ENCODE measurements at regions not wholly inside any gene's neighbourhood (a gene's known extent, or its start where the extent isn't known, plus 50 kb on each side); places are given as distances from the start of the nearest gene placed in this dataset.

- no peak for DNase-seq
Observed at GRCh38 chr5:61623401-61624069, 291.5 kb downstream of the ZSWIM6 start.

- no peak for DNase-seq
Observed at GRCh38 chr5:61624553-61625136, 292.6 kb downstream of the ZSWIM6 start.

- no peak for DNase-seq
Observed at GRCh38 chr5:61625137-61625561, 293.1 kb downstream of the ZSWIM6 start.

- DNase-seq: no peak
Observed at GRCh38 chr5:61625681-61626621, 293.9 kb downstream of the ZSWIM6 start.

DNA sequence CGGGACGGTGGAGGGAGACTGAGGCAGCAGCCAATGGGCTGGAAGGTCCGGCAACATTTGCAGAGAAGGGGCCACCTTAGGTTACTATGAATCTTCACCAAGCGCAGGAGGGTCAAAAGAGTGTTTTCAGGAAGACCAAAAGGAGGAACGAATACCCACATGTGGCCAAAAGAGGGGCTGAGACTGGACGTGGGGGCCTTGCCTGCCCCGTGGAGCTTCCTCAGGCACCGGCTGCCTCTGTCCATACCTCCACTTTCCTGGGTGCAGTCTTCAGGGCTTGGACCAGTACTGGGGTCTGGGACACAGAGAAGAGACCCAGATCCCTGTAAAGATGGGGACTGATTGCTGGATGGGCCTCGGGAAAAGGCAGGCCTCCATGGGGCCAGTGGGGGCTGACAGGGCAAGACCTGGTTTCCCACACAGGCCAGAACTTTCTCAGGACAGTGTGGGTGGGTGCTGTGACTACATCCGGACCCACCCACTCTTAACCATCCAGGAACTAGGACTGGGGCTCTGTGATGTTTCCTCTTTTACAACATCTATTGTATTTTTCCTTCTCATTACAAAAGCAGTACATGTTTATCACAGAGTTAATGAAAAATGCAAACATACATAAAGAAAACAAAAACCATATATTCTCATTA lies 294.7 kb downstream of the ZSWIM6 start:
- DNase-seq: no peak

DNA sequence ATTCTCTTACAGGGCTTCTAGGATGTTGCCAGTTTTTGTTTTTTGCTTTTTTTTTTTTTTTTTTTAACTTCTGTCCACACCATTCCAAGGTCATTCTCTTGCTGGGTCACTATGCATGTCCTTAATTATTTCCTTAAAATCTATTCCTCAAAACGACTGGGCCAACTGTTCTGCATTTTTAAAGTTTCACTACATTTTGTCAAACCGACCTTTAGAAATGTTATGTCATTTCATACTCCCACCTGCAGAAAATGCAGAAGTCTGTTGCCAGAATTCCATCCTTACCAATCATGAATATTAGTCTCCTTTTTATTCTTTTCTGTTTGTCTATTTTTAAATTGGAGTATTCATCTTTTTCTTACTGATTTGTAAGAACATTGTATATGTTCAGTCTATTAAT lies 295.5 kb downstream of the ZSWIM6 start:
- DNase-seq: no peak

DNA sequence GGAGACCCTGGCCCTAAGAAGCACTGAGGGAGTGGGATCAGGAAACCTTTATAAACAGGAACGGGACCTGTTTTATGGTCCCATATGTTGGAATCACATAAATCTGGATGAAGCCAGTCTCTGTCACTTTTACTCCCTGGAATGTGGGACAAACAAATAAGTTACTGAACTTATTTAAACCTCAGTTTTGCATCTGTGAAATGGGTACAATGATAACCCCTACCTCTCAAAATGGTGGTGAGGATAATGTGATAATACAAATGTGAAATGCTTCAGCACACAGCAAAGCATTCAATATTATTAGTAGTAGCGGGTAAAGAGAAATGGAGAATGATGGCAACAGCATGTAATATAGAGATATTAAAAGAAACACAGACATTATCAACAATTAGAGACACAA lies 298.9 kb downstream of the ZSWIM6 start:
- no peak for DNase-seq

DNA sequence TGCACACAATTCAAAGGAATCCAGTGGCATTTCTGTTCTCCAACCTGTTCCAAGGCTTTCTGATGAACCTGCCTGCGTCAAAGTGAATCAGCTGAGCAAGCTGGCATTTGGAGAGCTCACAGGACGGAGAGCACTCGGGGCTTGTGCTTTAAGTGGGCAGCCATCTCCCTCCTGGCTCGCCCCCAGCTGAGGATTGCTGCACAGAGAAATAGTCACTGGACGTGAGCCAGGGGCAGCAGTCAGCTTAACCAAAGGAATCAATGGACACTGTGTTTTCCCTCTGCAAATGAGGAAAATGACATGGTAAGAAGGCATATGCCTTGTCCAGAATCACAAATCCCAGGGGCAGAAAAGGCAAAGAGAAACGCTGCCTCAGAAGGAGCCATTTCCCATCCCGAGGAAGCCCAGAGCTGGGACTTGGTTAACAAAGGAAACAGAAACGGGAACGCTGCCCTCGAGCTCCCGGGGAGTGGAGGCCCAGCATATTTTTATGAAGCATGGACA lies 299.4 kb downstream of the ZSWIM6 start:
- DNase-seq: peak; percentile 50

DNA sequence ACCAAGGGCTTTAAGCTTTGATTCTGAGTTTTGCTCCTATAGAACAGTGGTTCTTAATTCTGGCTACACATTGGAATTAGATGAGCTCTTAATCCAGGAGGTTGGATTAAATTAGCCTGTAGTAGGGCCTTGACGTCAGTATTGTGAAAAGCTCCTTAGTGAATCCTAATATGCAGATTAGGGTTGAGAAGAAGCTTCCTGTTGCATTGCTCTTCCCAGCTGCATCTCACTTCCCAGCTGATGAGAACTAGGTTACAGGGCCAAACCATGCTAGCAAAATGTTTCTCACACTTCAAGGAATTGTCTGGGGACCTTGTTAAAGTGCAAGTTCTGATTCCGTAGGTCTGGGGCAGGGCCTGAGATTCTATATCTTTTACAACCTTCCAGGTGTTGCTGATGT lies 300.0 kb downstream of the ZSWIM6 start:
- no peak for DNase-seq

GRCh38 chr5:61635271-61635670 lies 303.2 kb downstream of the ZSWIM6 start:
- no peak for DNase-seq

DNA sequence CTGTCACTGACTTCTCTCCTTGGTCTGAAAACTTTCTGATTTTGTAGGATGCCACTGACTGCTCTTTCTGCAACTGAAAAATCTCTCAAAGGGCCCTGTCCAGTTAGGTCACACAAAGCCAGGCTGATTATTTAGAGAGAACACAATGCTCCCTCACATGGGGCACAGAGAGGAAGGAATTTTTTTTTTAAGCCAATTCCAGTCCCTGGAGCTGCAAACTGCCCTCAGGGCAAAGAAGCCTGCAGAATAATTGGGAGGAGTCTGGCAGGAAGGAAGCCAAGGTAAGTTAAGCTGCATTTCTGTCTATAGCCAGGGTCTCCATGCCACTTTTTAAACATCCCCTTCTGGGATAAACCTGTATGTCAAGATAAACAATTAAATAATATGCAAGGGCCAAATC lies 305.5 kb downstream of the ZSWIM6 start:
- no peak for DNase-seq

DNA sequence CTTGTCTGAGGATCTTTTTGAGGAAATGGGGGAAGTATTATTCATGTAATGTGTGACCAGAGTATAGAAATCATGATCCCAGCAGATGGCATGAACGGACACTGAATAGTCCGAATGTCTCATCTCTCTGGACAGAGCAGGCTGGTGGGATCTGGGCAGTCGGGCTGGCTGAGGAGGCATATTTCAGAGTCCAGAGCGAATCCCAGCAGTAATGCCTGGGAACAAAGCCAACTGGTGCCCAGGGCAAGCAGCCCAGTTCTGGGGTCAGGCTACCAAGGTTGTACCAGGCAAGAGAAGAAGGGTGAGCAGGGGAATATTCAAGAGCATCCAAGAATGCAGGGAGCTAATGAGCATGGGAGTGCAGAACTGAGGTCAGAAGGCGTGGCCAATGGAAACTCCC lies 306.4 kb downstream of the ZSWIM6 start:
- DNase-seq: no peak

- DNase-seq: no peak
Observed at GRCh38 chr5:61640179-61641021, 308.3 kb downstream of the ZSWIM6 start.

DNA sequence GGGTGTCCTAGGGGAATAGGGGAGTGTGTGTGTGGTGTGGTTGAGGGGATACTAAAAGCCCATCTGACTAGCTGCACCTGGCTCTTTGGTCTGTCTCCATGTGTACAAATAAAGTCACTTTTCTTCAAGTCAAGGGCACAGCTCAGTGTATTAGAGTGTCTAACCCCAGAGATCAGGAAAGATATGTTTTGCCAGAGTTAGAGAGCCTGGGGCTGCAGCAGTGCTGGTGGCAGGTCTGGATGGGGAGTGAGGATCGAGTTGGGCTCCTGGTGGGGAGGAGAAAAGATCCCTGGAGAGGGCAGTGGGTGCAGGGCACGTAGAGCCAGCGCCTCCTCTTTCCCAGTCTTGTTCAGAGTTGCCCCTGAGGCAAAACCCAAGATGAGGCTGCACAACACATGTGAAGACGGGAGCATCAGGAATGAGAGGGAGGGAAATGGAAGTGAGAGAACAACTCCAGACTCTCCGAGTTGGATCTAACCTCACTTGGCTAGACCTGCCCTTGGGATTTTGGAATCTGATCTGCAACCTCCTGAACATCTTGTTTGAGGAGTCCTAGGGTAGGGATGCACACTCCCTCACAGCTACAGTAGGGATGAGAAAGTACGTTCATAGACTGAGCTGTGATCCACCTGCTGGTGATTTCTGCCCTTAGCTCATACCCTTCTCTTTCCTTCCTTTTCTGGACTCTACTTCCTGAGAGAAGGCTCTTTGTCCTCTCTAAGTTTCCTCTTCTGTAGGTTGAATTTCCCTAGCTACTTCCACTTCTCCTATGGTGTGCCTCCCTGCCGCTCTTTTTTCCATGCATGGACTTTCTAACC lies 309.9 kb downstream of the ZSWIM6 start:
- DNase-seq: no peak

GRCh38 chr5:61647672-61648071 lies 315.6 kb downstream of the ZSWIM6 start:
- no peak for DNase-seq

GRCh38 chr5:61649231-61649630 lies 317.2 kb downstream of the ZSWIM6 start:
- no peak for DNase-seq

GRCh38 chr5:61649971-61650370 lies 317.9 kb downstream of the ZSWIM6 start:
- no peak for DNase-seq

DNA sequence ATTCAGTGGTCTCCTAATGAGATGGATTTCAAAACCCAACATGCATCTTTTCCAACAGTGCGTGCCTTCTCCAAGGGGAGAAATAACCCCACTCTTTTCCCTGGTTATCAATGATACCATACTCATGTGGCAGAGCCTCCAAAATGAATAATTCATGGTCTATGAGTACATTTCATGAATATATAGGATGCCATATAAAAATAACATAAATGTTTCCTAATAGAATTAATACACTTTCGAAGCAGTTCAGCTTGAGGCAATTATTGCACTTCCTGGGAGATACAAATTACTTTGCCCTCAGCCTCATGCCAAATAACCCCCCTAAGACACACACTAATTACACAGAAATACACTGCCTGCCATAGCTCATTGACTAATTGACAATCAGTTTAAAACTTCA lies 318.6 kb downstream of the ZSWIM6 start:
- DNase-seq: no peak

GRCh38 chr5:61651195-61651594 lies 319.1 kb downstream of the ZSWIM6 start:
- DNase-seq: no peak

DNA sequence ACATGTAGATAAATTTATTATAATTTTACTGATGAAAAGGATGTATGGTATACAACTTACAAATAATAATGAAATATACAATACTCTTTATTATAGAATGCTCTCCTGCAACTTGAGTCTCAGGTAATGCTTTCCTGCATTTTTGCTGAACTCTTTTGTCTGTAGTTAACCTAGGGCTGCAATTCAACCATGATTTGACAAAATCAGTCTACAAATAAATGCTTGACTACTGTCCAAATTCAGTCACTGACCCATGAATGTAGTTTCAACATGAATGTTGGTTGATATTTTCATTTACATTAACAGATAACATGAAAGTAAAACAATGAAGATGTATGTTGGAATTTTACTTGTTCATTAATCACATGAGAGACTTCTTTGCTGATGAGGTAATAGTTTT lies 320.9 kb downstream of the ZSWIM6 start:
- no peak for DNase-seq
